ENCODE measurements at regions not wholly inside any gene's neighbourhood (a gene's known extent, or its start where the extent isn't known, plus 50 kb on each side); places are given as distances from the start of the nearest gene placed in this dataset.

DNA sequence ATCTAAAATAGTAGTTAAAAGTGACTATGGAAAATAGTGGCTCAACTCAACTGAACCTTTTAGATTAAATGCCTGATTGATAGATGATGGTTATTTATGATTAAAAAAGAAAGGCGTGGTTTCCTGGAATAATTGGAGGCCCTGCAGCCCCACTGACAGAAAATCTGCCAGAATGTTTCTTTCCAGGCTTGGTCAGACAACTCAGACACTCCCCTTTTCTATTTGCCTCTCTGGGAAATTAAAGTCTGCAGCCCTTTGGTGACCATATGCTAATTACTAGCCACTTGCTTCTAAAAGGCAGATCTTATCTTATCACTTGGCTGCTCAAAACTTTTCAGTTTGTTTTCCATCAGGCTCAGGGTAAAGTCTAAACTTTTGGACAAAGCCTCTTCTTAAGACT lies 506.0 kb downstream of the TMEM114 start:
- ChIA-PET POLR2A (no interaction called here), CTCF (no interaction called here)
- Histone ChIP-seq H3K27ac (ENCODE audit: extremely low read depth, low read depth, low read length) (no peak overlapping the region), H3K4me1 (ENCODE audit: control insufficient read depth, insufficient read depth, low read length) (no peaks in the 10 kb centered on the region), H3K4me3 (ENCODE audit: low read depth, low read length) (no peak overlapping the region), H3K9me3 (ENCODE audit: control insufficient read depth, insufficient read depth, low read depth, low read length) (no peaks in the 10 kb centered on the region), H3K36me3 (ENCODE audit: control insufficient read depth in 2 of 2, insufficient read depth in 1 of 2, low read length in 2 of 2) (no peaks in the 10 kb centered on the region)
- TF ChIP-seq BCL6B (tag by site-specific recombination; IDR thresholded peaks at IDR 0.05) (no peak), ZNF654 (tag by site-specific recombination; IDR thresholded peaks at IDR 0.05; ENCODE audit: low read depth) (no peak), BCL11A (tag by site-specific recombination; IDR thresholded peaks at IDR 0.05; ENCODE audit: low read depth) (no peak), ZBTB20 (tag by site-specific recombination; IDR thresholded peaks at IDR 0.05) (no peak), ZNF830 (tag by site-specific recombination; IDR thresholded peaks at IDR 0.05; ENCODE audit: low read depth) (no peak)

- TF ChIP-seq KLF17 (tag by site-specific recombination; IDR thresholded peaks at IDR 0.05) (no peak), CTCF (tag by site-specific recombination; IDR thresholded peaks at IDR 0.05) (no peak), ZSCAN5A (tag by site-specific recombination; IDR thresholded peaks at IDR 0.05) (no peak), ZNF423 (tag by site-specific recombination; IDR thresholded peaks at IDR 0.05) (no peak), BCL11B (tag by site-specific recombination; IDR thresholded peaks at IDR 0.05; ENCODE audit: low read depth) (no peak), ZNF114 (tag by site-specific recombination; IDR thresholded peaks at IDR 0.05) (no peak)
- POLR2A ChIA-PET = no interaction called here
- Histone ChIP-seq H3K4me3 (ENCODE audit: low read depth, low read length) (no peak overlapping the region), H3K4me1 (ENCODE audit: control insufficient read depth, insufficient read depth, low read length) (no peaks in the 10 kb centered on the region), H3K27ac (ENCODE audit: extremely low read depth, low read depth, low read length) (no peak overlapping the region), H3K36me3 (ENCODE audit: control insufficient read depth in 2 of 2, insufficient read depth in 1 of 2, low read length in 2 of 2) (no peaks in the 10 kb centered on the region), H3K9me3 (ENCODE audit: control insufficient read depth, insufficient read depth, low read depth, low read length) (no peaks in the 10 kb centered on the region)
- CTCF ChIA-PET = interaction anchor here (0.7 kb wide), 1 partner anchor 71 kb away, joined by 3 read pairs; no protein-coding TSS in a partner anchor
These were observed 506.8 kb downstream of the TMEM114 start for GRCh38 chr16:8083560-8083959.

GRCh38 chr16:8080817-8081216 lies 509.5 kb downstream of the TMEM114 start:
- TF ChIP-seq MEIS1 (CRISPR knock-in tag; IDR thresholded peaks at IDR 0.05; ENCODE audit: borderline replicate concordance) (no peak), ZNF510 (tag by site-specific recombination; IDR thresholded peaks at IDR 0.05; ENCODE audit: insufficient replicate concordance) (no peak), SALL2 (tag by site-specific recombination; IDR thresholded peaks at IDR 0.05; ENCODE audit: borderline replicate concordance) (no peak)
- Histone ChIP-seq H3K9me3 (ENCODE audit: control insufficient read depth, insufficient read depth, low read depth, low read length) (no peaks in the 10 kb centered on the region), H3K4me1 (ENCODE audit: control insufficient read depth, insufficient read depth, low read length) (no peaks in the 10 kb centered on the region), H3K27ac (ENCODE audit: extremely low read depth, low read depth, low read length) (no peak overlapping the region), H3K36me3 (ENCODE audit: control insufficient read depth in 2 of 2, insufficient read depth in 1 of 2, low read length in 2 of 2) (no peaks in the 10 kb centered on the region), H3K4me3 (ENCODE audit: low read depth, low read length) (no peak overlapping the region)
- ChIA-PET CTCF (interaction anchor here (0.6 kb wide), 1 partner anchor 239 kb away, joined by 4 read pairs; no protein-coding TSS in a partner anchor), POLR2A (no interaction called here)
